CD14-positive monocyte (primary cell): ENCODE measurements at regions not wholly inside any gene's neighbourhood (a gene's known extent, or its start where the extent isn't known, plus 50 kb on each side); places are given as distances from the start of the nearest gene placed in this dataset.

Experiments
- DNase-seq, 3 donors: peaks; one replicate each; pipeline ENCODE4 v3.0.0-alpha.2; 2011 to 2022
- H2AFZ ChIP-seq: 2 replicates; pipeline ENCODE4 v1.6.0; 2012; ENCODE audit warnings: mild to moderate bottlenecking, low read depth, low read length, inconsistent platforms; ENCODE audit not compliant: insufficient read depth, poor library complexity, severe bottlenecking
- H3K27ac ChIP-seq, 2 donors: 1 replicate in 1 of 2; 2 replicates in 1 of 2; pipeline ENCODE4 v1.5.1; 2012 to 2013; ENCODE audit warnings: low read length in 2 of 2, control low read depth in 1 of 2, inconsistent platforms in 1 of 2, low read depth in 1 of 2, mild to moderate bottlenecking in 1 of 2
- H3K27me3 ChIP-seq, 2 donors: one replicate each; pipeline versions ENCODE4 v1.6.0 to v1.6.1; 2011 to 2013; ENCODE audit warnings: low read length in 2 of 2; ENCODE audit not compliant: control insufficient read depth in 2 of 2, insufficient read depth in 2 of 2
- H3K36me3 ChIP-seq, 2 donors: replicated peaks in 1 of 2; 1 replicate in 1 of 2; 2 replicates in 1 of 2; pipeline versions ENCODE4 v1.5.1 to v1.6.1; 2012 to 2013; ENCODE audit warnings: low read length in 2 of 2, control low read depth in 1 of 2, inconsistent platforms in 1 of 2, mild to moderate bottlenecking in 1 of 2; ENCODE audit not compliant: insufficient read depth in 2 of 2, control insufficient read depth in 1 of 2
- H3K4me1 ChIP-seq, 2 donors: 1 replicate in 1 of 2; 2 replicates in 1 of 2; pipeline versions ENCODE4 v1.5.1 to v1.6.1; 2012 to 2013; ENCODE audit warnings: low read length in 2 of 2, control low read depth in 1 of 2, inconsistent platforms in 1 of 2, mild to moderate bottlenecking in 1 of 2, moderate library complexity in 1 of 2; ENCODE audit not compliant: insufficient read depth in 2 of 2, control insufficient read depth in 1 of 2
- H3K4me2 ChIP-seq: replicated peaks from 2 replicates; pipeline ENCODE3; 2012; ENCODE audit warnings: low read length, moderate library complexity, mild to moderate bottlenecking; ENCODE audit not compliant: poor library complexity, severe bottlenecking; ENCODE audit errors: extremely low read depth
- H3K4me3 ChIP-seq, 3 experiments: fragments of 200-600 bp in 1 of 3; sonication (generic) in 1 of 3; replicated peaks in 1 of 3; 1 replicate in 2 of 3; 2 replicates in 1 of 3; pipeline ENCODE4 v1.5.1; 2011 to 2013; ENCODE audit warnings: low read length in 3 of 3, mild to moderate bottlenecking in 3 of 3, control low read depth in 2 of 3, low read depth in 2 of 3, inconsistent platforms in 1 of 3, moderate library complexity in 1 of 3
- H3K79me2 ChIP-seq: 2 replicates; pipeline ENCODE4 v1.6.0; 2012; ENCODE audit warnings: mild to moderate bottlenecking, control low read depth, inconsistent platforms, low read length, moderate library complexity; ENCODE audit not compliant: insufficient read depth
- H3K9ac ChIP-seq: 2 replicates; pipeline ENCODE4 v1.6.0; 2017; ENCODE audit warnings: low read length, mild to moderate bottlenecking; ENCODE audit not compliant: insufficient read depth, poor library complexity, severe bottlenecking
- H3K9me3 ChIP-seq, 2 donors: replicated peaks in 1 of 2; 1 replicate in 1 of 2; 2 replicates in 1 of 2; pipeline versions ENCODE4 v1.5.1 to v1.6.1; 2012 to 2013; ENCODE audit warnings: low read length in 2 of 2, control low read depth in 1 of 2; ENCODE audit not compliant: control insufficient read depth in 1 of 2, insufficient read depth in 1 of 2
- H4K20me1 ChIP-seq: 2 replicates; pipeline ENCODE4 v1.6.0; 2012; ENCODE audit warnings: mild to moderate bottlenecking, low read length, control low read depth, moderate library complexity; ENCODE audit not compliant: insufficient read depth
- H3K27ac Mint-ChIP-seq, 7 donors: one replicate each; pipeline ENCODE4 v1.8.0; 2020; ENCODE audit warnings: mild to moderate bottlenecking in 7 of 7, mixed read lengths in 7 of 7, moderate library complexity in 6 of 7, inconsistent platforms in 2 of 7
- H3K27me3 Mint-ChIP-seq, 3 donors: one replicate each; pipeline ENCODE4 v1.8.0; 2021 to 2022; ENCODE audit warnings: low read depth in 3 of 3, mild to moderate bottlenecking in 3 of 3, mixed read lengths in 3 of 3, moderate library complexity in 3 of 3, inconsistent platforms in 1 of 3
- H3K36me3 Mint-ChIP-seq, 2 donors: one replicate each; pipeline ENCODE4 v1.8.0; 2020; ENCODE audit warnings: mixed read lengths in 2 of 2, inconsistent platforms in 1 of 2, mild to moderate bottlenecking in 1 of 2
- H3K4me1 Mint-ChIP-seq: one replicate; pipeline ENCODE4 v1.8.0; 2020; ENCODE audit warnings: mild to moderate bottlenecking, mixed read lengths
- H3K4me3 Mint-ChIP-seq, 2 donors: one replicate each; pipeline ENCODE4 v1.8.0; 2020; ENCODE audit warnings: mild to moderate bottlenecking in 2 of 2, mixed read lengths in 2 of 2, moderate library complexity in 1 of 2
- H3K9me3 Mint-ChIP-seq, 7 donors: one replicate each; pipeline ENCODE4 v1.8.0; 2020 to 2022; ENCODE audit warnings: mixed read lengths in 7 of 7, mild to moderate bottlenecking in 6 of 7, moderate library complexity in 6 of 7, inconsistent platforms in 2 of 7
- WGBS: methylation state at CpG from one replicate; pipeline ENCODE4 v1.1.5; 2013; ENCODE audit warnings: missing lambda C conversion rate; ENCODE audit not compliant: insufficient coverage; 5-methylcytosine and 5-hydroxymethylcytosine counted together
- intact Hi-C, 2 donors: fragments of 100-400 bp; cut with micrococcal nuclease; formaldehyde crosslinking; loops; one replicate each; pipeline versions ENCODE4 v1.15.0 to v1.15.1; 2023
- TF ChIP-seq, protein P1 (sequence below): fragments of 200-600 bp; IDR thresholded peaks from one replicate; pipeline ENCODE4 v1.8.0; 2022; ENCODE audit warnings: antibody characterized with exemption, mild to moderate bottlenecking

DNA sequence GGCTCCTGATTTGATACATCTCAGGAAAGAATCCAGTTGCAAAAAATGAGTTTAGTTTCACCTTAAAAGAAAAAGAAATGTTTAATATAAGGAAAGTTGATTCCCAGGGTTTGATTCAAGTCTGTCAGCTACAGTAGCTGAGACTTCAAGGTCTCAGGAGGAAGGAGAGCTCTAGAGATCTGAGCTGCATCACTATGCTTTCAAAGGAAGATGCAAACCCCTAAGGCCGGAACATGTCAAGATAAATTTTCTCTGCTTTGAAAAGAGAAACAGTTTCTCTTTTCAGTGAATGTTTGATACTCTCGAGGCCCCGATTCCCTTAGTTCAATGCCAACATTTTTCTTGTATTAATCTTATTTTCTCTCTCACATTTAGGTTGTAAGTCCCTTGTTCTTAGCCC, 128.6 kb downstream of the RGPD3 start:
- intact Hi-C loops: no loop called here
- no peaks in the 10 kb centered on the region for H4K20me1 ChIP-seq
- H3K27me3 Mint-ChIP-seq: peaks cover 0 to 2% (median 2%) of the 10 kb centered on the region in 3 donors
- DNase-seq: no peak
- H3K36me3 Mint-ChIP-seq: no peaks in the 10 kb centered on the region
- H3K4me3 Mint-ChIP-seq: no peak overlapping the region
- TF ChIP-seq, protein P1, sequence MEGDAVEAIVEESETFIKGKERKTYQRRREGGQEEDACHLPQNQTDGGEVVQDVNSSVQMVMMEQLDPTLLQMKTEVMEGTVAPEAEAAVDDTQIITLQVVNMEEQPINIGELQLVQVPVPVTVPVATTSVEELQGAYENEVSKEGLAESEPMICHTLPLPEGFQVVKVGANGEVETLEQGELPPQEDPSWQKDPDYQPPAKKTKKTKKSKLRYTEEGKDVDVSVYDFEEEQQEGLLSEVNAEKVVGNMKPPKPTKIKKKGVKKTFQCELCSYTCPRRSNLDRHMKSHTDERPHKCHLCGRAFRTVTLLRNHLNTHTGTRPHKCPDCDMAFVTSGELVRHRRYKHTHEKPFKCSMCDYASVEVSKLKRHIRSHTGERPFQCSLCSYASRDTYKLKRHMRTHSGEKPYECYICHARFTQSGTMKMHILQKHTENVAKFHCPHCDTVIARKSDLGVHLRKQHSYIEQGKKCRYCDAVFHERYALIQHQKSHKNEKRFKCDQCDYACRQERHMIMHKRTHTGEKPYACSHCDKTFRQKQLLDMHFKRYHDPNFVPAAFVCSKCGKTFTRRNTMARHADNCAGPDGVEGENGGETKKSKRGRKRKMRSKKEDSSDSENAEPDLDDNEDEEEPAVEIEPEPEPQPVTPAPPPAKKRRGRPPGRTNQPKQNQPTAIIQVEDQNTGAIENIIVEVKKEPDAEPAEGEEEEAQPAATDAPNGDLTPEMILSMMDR: no peak
- H3K27ac Mint-ChIP-seq: no peak overlapping the region
- WGBS: no CpG with 5 or more reads among the region's 3 CpGs
- H3K9me3 Mint-ChIP-seq: peaks cover 7 to 11% (median 8%) of the 10 kb centered on the region in 7 donors
- no peaks in the 10 kb centered on the region for H3K27me3 ChIP-seq
- H3K9me3 ChIP-seq: peaks cover 0 to 14% of the 10 kb centered on the region in 2 donors
- no peaks in the 10 kb centered on the region for H3K4me1 Mint-ChIP-seq
- no peak overlapping the region for H3K4me2 ChIP-seq
- H3K4me1 ChIP-seq: no peaks in the 10 kb centered on the region
- H2AFZ ChIP-seq: no peak overlapping the region
- H3K27ac ChIP-seq: no peak overlapping the region
- H3K9ac ChIP-seq: no peak overlapping the region
- H3K4me3 ChIP-seq: no peak overlapping the region
- H3K79me2 ChIP-seq: no peaks in the 10 kb centered on the region
- no peaks in the 10 kb centered on the region for H3K36me3 ChIP-seq

DNA sequence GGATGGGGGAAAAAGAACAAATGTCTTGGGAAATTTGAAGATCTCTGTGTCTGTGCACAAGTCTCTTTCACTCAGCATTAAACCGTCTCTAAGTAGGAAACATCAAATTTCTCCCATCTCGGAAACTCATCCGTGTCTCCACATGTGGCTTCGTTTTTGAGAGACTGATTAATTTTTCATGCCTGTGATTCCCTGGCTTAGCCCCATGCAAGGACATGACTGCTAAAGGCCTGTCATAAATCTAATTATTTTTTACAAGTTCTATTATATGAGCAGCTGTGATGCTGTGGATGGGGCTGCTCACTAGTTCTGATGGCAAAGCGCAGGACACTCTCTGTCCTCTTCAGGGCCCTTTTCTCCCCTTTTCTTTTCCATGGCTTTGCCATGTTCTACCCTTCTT, 129.1 kb downstream of the RGPD3 start:
- Histone ChIP-seq H3K27ac (no peak overlapping the region), H3K9ac (no peak overlapping the region), H3K36me3 (no peaks in the 10 kb centered on the region), H3K79me2 (no peaks in the 10 kb centered on the region), H4K20me1 (no peaks in the 10 kb centered on the region), H3K9me3 (peaks cover 0 to 9% of the 10 kb centered on the region in 2 donors), H3K27me3 (no peaks in the 10 kb centered on the region), H3K4me3 (no peak overlapping the region), H3K4me2 (no peak overlapping the region), H2AFZ (no peak overlapping the region), H3K4me1 (no peaks in the 10 kb centered on the region)
- WGBS: 89% methylated on average over 5 of the region's 5 CpGs
- Mint-ChIP-seq H3K27ac (no peak overlapping the region), H3K4me1 (no peaks in the 10 kb centered on the region), H3K4me3 (no peak overlapping the region), H3K9me3 (peaks cover 5 to 11% (median 6%) of the 10 kb centered on the region in 7 donors), H3K36me3 (no peaks in the 10 kb centered on the region), H3K27me3 (peaks cover 0 to 2% (median 0%) of the 10 kb centered on the region in 3 donors)
- intact Hi-C loops: no loop called here
- DNase-seq: no peak
- TF ChIP-seq, protein P1: no peak
